ENCODE measurements at regions not wholly inside any gene's neighbourhood (a gene's known extent, or its start where the extent isn't known, plus 50 kb on each side); places are given as distances from the start of the nearest gene placed in this dataset.

DNA sequence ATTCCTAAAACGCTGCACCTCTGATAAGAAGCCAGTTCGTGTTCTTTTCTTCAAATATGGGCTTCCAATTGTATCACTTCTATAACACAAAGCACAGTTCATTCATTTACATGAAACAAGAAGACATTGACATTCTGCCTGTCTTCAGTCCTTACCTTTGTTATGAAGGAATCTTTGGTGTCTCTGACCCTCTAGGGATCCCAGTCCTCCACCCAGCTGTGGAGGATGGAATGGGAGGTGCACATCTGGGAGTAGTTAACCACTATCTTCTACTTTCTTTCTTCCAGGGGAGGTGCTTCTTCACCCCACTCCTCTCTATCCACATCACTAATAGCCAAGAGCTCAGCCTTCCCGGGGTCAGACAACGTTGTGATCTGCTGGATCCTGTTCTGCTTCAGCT, 233.4 kb downstream of the CDC5L start:
- Histone ChIP-seq H3K27me3 (ENCODE audit: control insufficient read depth, insufficient read depth, low read length) (no peaks in the 10 kb centered on the region), H3K4me1 (no peaks in the 10 kb centered on the region), H3K9me3 (ENCODE audit: control insufficient read depth, low read length) (no peaks in the 10 kb centered on the region), H3K4me3 (ENCODE audit: low read depth, low read length) (no peak overlapping the region), H3K4me2 (ENCODE audit: low read length) (no peak overlapping the region), H3K9ac (no peak overlapping the region), H3K36me3 (ENCODE audit: control insufficient read depth, insufficient read depth, low read length) (no peaks in the 10 kb centered on the region), H3K27ac (no peak overlapping the region), H2AFZ (no peak overlapping the region), H3K79me2 (no peaks in the 10 kb centered on the region)
- TF ChIP-seq, protein P1, sequence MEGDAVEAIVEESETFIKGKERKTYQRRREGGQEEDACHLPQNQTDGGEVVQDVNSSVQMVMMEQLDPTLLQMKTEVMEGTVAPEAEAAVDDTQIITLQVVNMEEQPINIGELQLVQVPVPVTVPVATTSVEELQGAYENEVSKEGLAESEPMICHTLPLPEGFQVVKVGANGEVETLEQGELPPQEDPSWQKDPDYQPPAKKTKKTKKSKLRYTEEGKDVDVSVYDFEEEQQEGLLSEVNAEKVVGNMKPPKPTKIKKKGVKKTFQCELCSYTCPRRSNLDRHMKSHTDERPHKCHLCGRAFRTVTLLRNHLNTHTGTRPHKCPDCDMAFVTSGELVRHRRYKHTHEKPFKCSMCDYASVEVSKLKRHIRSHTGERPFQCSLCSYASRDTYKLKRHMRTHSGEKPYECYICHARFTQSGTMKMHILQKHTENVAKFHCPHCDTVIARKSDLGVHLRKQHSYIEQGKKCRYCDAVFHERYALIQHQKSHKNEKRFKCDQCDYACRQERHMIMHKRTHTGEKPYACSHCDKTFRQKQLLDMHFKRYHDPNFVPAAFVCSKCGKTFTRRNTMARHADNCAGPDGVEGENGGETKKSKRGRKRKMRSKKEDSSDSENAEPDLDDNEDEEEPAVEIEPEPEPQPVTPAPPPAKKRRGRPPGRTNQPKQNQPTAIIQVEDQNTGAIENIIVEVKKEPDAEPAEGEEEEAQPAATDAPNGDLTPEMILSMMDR (IDR thresholded peaks at IDR 0.05): no peak

DNA sequence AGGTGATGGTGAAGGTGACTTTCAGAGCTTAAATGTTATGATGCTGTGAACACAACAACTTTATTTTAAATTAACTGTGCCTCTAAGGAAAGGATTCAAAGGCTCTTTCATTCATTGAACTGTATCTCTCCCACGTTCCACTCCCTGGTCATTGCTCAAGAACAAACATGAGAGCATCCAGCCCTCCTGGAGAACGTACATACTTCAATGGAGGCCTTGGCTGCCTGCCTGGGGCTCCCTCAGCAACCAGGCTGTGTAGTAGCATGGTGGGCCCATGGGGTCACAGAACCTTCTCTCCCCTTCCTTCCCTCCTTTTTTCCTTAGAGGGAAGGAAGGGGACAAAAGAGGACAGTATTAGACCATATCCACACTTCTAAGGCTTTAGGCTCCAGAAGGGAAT, 234.3 kb downstream of the CDC5L start:
- H3K4me2 ChIP-seq (ENCODE audit: low read length): no peak overlapping the region
- TF ChIP-seq, protein P1 (IDR thresholded peaks at IDR 0.05): no peak
- no peaks in the 10 kb centered on the region for H3K79me2 ChIP-seq
- no peak overlapping the region for H3K27ac ChIP-seq
- no peak overlapping the region for H3K9ac ChIP-seq
- no peak overlapping the region for H2AFZ ChIP-seq
- no peaks in the 10 kb centered on the region for H3K36me3 ChIP-seq (ENCODE audit: control insufficient read depth, insufficient read depth, low read length)
- no peaks in the 10 kb centered on the region for H3K9me3 ChIP-seq (ENCODE audit: control insufficient read depth, low read length)
- no peak overlapping the region for H3K4me3 ChIP-seq (ENCODE audit: low read depth, low read length)
- H3K4me1 ChIP-seq: no peaks in the 10 kb centered on the region
- H3K27me3 ChIP-seq (ENCODE audit: control insufficient read depth, insufficient read depth, low read length): no peaks in the 10 kb centered on the region

DNA sequence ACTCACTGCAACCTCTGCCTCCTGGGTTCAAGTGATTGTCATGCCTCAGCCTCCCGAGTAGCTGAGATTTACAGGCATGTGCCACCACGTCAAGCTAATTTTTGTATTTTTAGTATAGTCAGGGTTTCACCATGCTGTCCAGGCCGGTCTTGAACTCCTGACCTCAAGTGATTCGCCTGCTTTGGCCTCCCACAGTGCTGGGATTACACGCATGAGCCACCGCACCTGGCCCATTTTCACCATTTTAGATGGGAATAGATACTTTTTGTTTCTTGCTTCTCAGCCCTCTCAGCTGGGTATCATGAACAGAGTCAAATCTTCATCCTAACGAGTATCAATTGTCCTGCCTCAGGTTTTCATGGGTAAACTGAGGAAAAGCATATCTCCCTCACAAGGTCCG, 235.0 kb downstream of the CDC5L start:
- Histone ChIP-seq H3K4me2 (ENCODE audit: low read length) (no peak overlapping the region), H2AFZ (no peak overlapping the region), H3K9ac (no peak overlapping the region), H3K27me3 (ENCODE audit: control insufficient read depth, insufficient read depth, low read length) (no peaks in the 10 kb centered on the region), H3K9me3 (ENCODE audit: control insufficient read depth, low read length) (no peaks in the 10 kb centered on the region), H3K79me2 (no peaks in the 10 kb centered on the region), H3K4me1 (no peaks in the 10 kb centered on the region), H3K4me3 (ENCODE audit: low read depth, low read length) (no peak overlapping the region), H3K27ac (no peak overlapping the region), H3K36me3 (ENCODE audit: control insufficient read depth, insufficient read depth, low read length) (no peaks in the 10 kb centered on the region)
- TF ChIP-seq, protein P1 (IDR thresholded peaks at IDR 0.05): no peak

DNA sequence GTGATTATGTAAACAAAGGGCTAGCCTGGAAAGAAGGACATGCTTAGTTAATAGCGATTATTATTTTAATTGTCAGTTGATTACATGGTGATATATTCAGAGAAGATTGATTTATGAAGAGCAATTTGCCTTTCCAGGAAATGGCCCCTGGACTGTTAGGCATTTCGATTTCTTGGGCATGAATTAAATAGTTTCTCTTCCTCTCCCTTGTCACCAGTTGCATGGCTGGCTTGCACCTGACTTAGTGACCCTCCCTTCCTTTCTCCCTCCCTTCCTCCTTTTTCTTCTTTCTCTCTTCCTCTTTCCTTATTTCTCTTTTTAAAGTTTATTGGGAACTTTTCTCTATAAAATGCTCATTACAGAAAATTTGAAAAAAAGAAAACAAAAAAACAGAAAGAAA, 235.4 kb downstream of the CDC5L start:
- H3K9me3 ChIP-seq (ENCODE audit: control insufficient read depth, low read length): no peaks in the 10 kb centered on the region
- H3K27me3 ChIP-seq (ENCODE audit: control insufficient read depth, insufficient read depth, low read length): no peaks in the 10 kb centered on the region
- H3K9ac ChIP-seq: no peak overlapping the region
- H3K27ac ChIP-seq: no peak overlapping the region
- H3K4me2 ChIP-seq (ENCODE audit: low read length): no peak overlapping the region
- H3K4me3 ChIP-seq (ENCODE audit: low read depth, low read length): no peak overlapping the region
- no peak overlapping the region for H2AFZ ChIP-seq
- H3K79me2 ChIP-seq: no peaks in the 10 kb centered on the region
- H3K4me1 ChIP-seq: no peaks in the 10 kb centered on the region
- TF ChIP-seq, protein P1 (IDR thresholded peaks at IDR 0.05): no peak
- H3K36me3 ChIP-seq (ENCODE audit: control insufficient read depth, insufficient read depth, low read length): no peaks in the 10 kb centered on the region

DNA sequence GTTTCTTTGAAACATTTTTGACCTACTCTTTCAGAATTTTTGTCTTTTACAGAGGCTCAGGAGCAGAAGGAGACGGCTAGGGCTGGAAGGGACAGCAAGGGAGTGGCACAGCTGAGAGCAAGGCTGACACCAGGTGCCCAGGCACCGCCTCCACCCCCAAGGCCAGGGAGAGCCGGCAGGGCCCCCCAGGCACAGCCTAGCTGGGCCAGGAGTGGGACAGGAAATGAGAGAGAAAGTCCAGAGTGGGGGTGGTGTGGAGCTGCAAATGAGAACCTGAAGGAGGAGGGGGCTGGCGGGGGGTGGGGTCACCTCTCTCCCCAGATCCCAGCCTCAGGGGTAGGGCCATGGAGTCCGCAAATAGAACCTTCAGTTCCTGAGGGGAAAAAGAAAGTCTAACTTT, 236.7 kb downstream of the CDC5L start:
- no peak overlapping the region for H3K9ac ChIP-seq
- no peaks in the 10 kb centered on the region for H3K27me3 ChIP-seq (ENCODE audit: control insufficient read depth, insufficient read depth, low read length)
- no peaks in the 10 kb centered on the region for H3K4me1 ChIP-seq
- no peaks in the 10 kb centered on the region for H3K79me2 ChIP-seq
- H2AFZ ChIP-seq: no peak overlapping the region
- no peaks in the 10 kb centered on the region for H3K36me3 ChIP-seq (ENCODE audit: control insufficient read depth, insufficient read depth, low read length)
- no peak overlapping the region for H3K4me3 ChIP-seq (ENCODE audit: low read depth, low read length)
- no peak overlapping the region for H3K4me2 ChIP-seq (ENCODE audit: low read length)
- no peak overlapping the region for H3K27ac ChIP-seq
- no peaks in the 10 kb centered on the region for H3K9me3 ChIP-seq (ENCODE audit: control insufficient read depth, low read length)
- TF ChIP-seq, protein P1 (IDR thresholded peaks at IDR 0.05): no peak
